DND-41 (cell line): ENCODE measurements at regions not wholly inside any gene's neighbourhood (a gene's known extent, or its start where the extent isn't known, plus 50 kb on each side); places are given as distances from the start of the nearest gene placed in this dataset.

ENCODE experiments used
- CTCF ChIP-seq: IDR thresholded peaks from 2 replicates; pipeline ENCODE4 v1.5.1; 2012; ENCODE audit warnings: borderline replicate concordance, low read length, moderate library complexity, mild to moderate bottlenecking; ENCODE audit not compliant: poor library complexity, severe bottlenecking; ENCODE audit errors: extremely low read depth
- EZH2 ChIP-seq: IDR thresholded peaks from 3 replicates; pipeline ENCODE4 v1.6.1; 2012; ENCODE audit warnings: borderline replicate concordance, low read depth, mild to moderate bottlenecking, moderate library complexity, low read length, inconsistent platforms; ENCODE audit not compliant: severe bottlenecking

- TF ChIP-seq CTCF (no peak), EZH2 (no peak)
Observed at GRCh38 chr9:80380301-80380700, 808.5 kb downstream of the TLE4 start.
